SH-SY5Y (cell line): ENCODE measurements at regions not wholly inside any gene's neighbourhood (a gene's known extent, or its start where the extent isn't known, plus 50 kb on each side); places are given as distances from the start of the nearest gene placed in this dataset.

Source experiments
- GATA2 ChIP-seq: IDR thresholded peaks from 2 replicates; pipeline ENCODE4 v1.6.1; 2011; ENCODE audit warnings: mild to moderate bottlenecking, low read depth, low read length
- GATA3 ChIP-seq: IDR thresholded peaks from 2 replicates; pipeline ENCODE4 v1.6.1; 2011; ENCODE audit warnings: low read depth, mild to moderate bottlenecking, low read length, moderate library complexity

DNA sequence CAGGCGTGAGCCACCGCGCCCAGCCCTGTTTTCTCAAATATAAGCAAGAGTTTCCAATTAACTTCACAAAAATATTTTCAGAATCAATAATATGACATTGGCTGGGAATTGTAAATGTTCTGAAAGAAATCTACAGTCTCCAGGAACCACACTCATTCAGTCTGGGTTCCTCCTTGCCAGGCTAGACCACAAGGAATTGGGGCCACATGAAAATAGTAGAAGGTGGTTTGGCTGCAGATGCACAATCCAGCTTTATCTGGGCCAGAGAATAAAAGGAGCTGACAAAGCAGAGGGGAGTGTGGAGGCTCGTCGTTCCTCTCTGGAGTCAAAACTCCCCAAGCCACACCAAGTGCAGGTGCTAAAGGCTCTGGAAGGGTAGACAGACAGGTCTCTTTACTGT is 92.0 kb upstream of the OSMR start:
- TF ChIP-seq GATA2 = no peak
- TF ChIP-seq GATA3 = no peak
